Parathyroid adenoma (tissue), 2 donors: ENCODE measurements at regions not wholly inside any gene's neighbourhood (a gene's known extent, or its start where the extent isn't known, plus 50 kb on each side); places are given as distances from the start of the nearest gene placed in this dataset.

ENCODE experiments used
- H2AFZ ChIP-seq: fragments of 300-600 bp; sonication (generic); one replicate; pipeline ENCODE4 v1.7.0; 2017; ENCODE audit warnings: antibody characterized with exemption, mild to moderate bottlenecking
- H3K27ac ChIP-seq: fragments of 300-600 bp; sonication (generic); one replicate; pipeline ENCODE4 v1.7.0; 2017
- H3K27me3 ChIP-seq: fragments of 300-600 bp; sonication (generic); one replicate; pipeline ENCODE4 v1.7.0; 2017; ENCODE audit warnings: low read length; ENCODE audit not compliant: control insufficient read depth, insufficient read depth
- H3K36me3 ChIP-seq: fragments of 300-600 bp; sonication (generic); one replicate; pipeline ENCODE4 v1.7.0; 2017; ENCODE audit warnings: low read length; ENCODE audit not compliant: control insufficient read depth, insufficient read depth
- H3K4me1 ChIP-seq: fragments of 300-600 bp; sonication (generic); one replicate; pipeline ENCODE4 v1.7.0; 2017; ENCODE audit warnings: control low read depth
- H3K4me2 ChIP-seq: fragments of 300-600 bp; sonication (generic); one replicate; pipeline ENCODE4 v1.7.0; 2017; ENCODE audit warnings: low read length
- H3K4me3 ChIP-seq: fragments of 300-600 bp; sonication (generic); one replicate; pipeline ENCODE4 v1.7.0; 2017; ENCODE audit warnings: low read depth, low read length
- H3K79me2 ChIP-seq: fragments of 300-600 bp; sonication (generic); one replicate; pipeline ENCODE4 v1.7.0; 2017; ENCODE audit warnings: control low read depth
- H3K9ac ChIP-seq: fragments of 300-600 bp; sonication (generic); one replicate; pipeline ENCODE4 v1.7.0; 2017; ENCODE audit warnings: mild to moderate bottlenecking
- H3K9me3 ChIP-seq: fragments of 300-600 bp; sonication (generic); one replicate; pipeline ENCODE4 v1.7.0; 2017; ENCODE audit warnings: low read length; ENCODE audit not compliant: control insufficient read depth
- CTCF ChIP-seq: fragments of 300-600 bp; sonication (generic); IDR thresholded peaks from one replicate; pipeline ENCODE4 v1.7.0; 2017; ENCODE audit warnings: antibody characterized with exemption, mild to moderate bottlenecking
- donor health status: primary hyperparathyroidism.

GRCh38 chr3:34683851-34684250, 885.4 kb downstream of the PDCD6IP start:
- Histone ChIP-seq H3K4me3 (no peak overlapping the region), H3K36me3 (no peaks in the 10 kb centered on the region), H3K4me2 (no peak overlapping the region), H3K27me3 (no peaks in the 10 kb centered on the region), H3K9me3 (no peaks in the 10 kb centered on the region), H3K9ac (no peak overlapping the region), H3K27ac (no peak overlapping the region), H3K4me1 (no peaks in the 10 kb centered on the region), H3K79me2 (no peaks in the 10 kb centered on the region), H2AFZ (no peak overlapping the region)
- TF ChIP-seq CTCF, result peak; percentile 49

GRCh38 chr3:34686541-34686940, 888.1 kb downstream of the PDCD6IP start:
- H2AFZ ChIP-seq, result no peak overlapping the region
- H3K4me3 ChIP-seq, result no peak overlapping the region
- H3K9me3 ChIP-seq, result no peaks in the 10 kb centered on the region
- H3K4me1 ChIP-seq, result no peaks in the 10 kb centered on the region
- TF ChIP-seq CTCF, result no peak
- no peaks in the 10 kb centered on the region for H3K27me3 ChIP-seq
- no peak overlapping the region for H3K9ac ChIP-seq
- no peaks in the 10 kb centered on the region for H3K79me2 ChIP-seq
- no peak overlapping the region for H3K4me2 ChIP-seq
- no peak overlapping the region for H3K27ac ChIP-seq
- no peaks in the 10 kb centered on the region for H3K36me3 ChIP-seq

GRCh38 chr3:34687671-34688070, 889.2 kb downstream of the PDCD6IP start:
- H3K9me3 ChIP-seq, result no peaks in the 10 kb centered on the region
- H3K4me3 ChIP-seq, result no peak overlapping the region
- no peaks in the 10 kb centered on the region for H3K79me2 ChIP-seq
- H3K27me3 ChIP-seq, result no peaks in the 10 kb centered on the region
- no peak overlapping the region for H3K27ac ChIP-seq
- TF ChIP-seq CTCF, result no peak
- no peak overlapping the region for H3K4me2 ChIP-seq
- H3K36me3 ChIP-seq, result no peaks in the 10 kb centered on the region
- no peak overlapping the region for H2AFZ ChIP-seq
- H3K9ac ChIP-seq, result no peak overlapping the region
- H3K4me1 ChIP-seq, result no peaks in the 10 kb centered on the region

- no peak overlapping the region for H2AFZ ChIP-seq
- no peak overlapping the region for H3K27ac ChIP-seq
- no peaks in the 10 kb centered on the region for H3K79me2 ChIP-seq
- no peaks in the 10 kb centered on the region for H3K4me1 ChIP-seq
- H3K27me3 ChIP-seq, result no peaks in the 10 kb centered on the region
- no peak overlapping the region for H3K4me3 ChIP-seq
- TF ChIP-seq CTCF, result no peak
- no peaks in the 10 kb centered on the region for H3K9me3 ChIP-seq
- no peak overlapping the region for H3K4me2 ChIP-seq
- H3K36me3 ChIP-seq, result no peaks in the 10 kb centered on the region
- no peak overlapping the region for H3K9ac ChIP-seq
These were observed 898.4 kb downstream of the PDCD6IP start for GRCh38 chr3:34696831-34697230.

- H3K9me3 ChIP-seq, result no peaks in the 10 kb centered on the region
- no peak overlapping the region for H2AFZ ChIP-seq
- no peak overlapping the region for H3K9ac ChIP-seq
- TF ChIP-seq CTCF, result no peak
- no peaks in the 10 kb centered on the region for H3K36me3 ChIP-seq
- H3K27ac ChIP-seq, result no peak overlapping the region
- H3K79me2 ChIP-seq, result no peaks in the 10 kb centered on the region
- H3K4me3 ChIP-seq, result no peak overlapping the region
- no peak overlapping the region for H3K4me2 ChIP-seq
- H3K4me1 ChIP-seq, result no peaks in the 10 kb centered on the region
- H3K27me3 ChIP-seq, result no peaks in the 10 kb centered on the region
These were observed 904.6 kb downstream of the PDCD6IP start for GRCh38 chr3:34703053-34703452.
